Left ventricle myocardium superior (tissue), 1 donor: ENCODE measurements at regions not wholly inside any gene's neighbourhood (a gene's known extent, or its start where the extent isn't known, plus 50 kb on each side); places are given as distances from the start of the nearest gene placed in this dataset.
"Not testable (repeated sequence)": the region's sequence is repeated elsewhere in the genome, so short reads cannot be mapped to it uniquely, and the experiment has no call there.

Experiments used
- ATAC-seq: fragments of 200-7000 bp; cut with Tn5 transposase; one replicate; pipeline ENCODE4 v1.9.1; 2020; ENCODE audit warnings: mild to moderate bottlenecking, moderate library complexity
- DNase-seq: peaks from one replicate; pipeline ENCODE4 v3.0.0-alpha.2; 2020
- intact Hi-C: fragments of 100-400 bp; cut with micrococcal nuclease; formaldehyde crosslinking; loops from one replicate; pipeline ENCODE4 v1.11.0; 2022
- donor health status: DM: no; HTN: yes; CAD: no; lungs with severe emphysema.

GRCh38 chr10:18735711-18736110 is 76.5 kb downstream of the ARL5B start:
- no peak for DNase-seq
- intact Hi-C loops, result loop anchor here (5.0 kb wide), 1 partner anchor 487 kb away; no protein-coding TSS in a partner anchor
- no peak for ATAC-seq

DNA sequence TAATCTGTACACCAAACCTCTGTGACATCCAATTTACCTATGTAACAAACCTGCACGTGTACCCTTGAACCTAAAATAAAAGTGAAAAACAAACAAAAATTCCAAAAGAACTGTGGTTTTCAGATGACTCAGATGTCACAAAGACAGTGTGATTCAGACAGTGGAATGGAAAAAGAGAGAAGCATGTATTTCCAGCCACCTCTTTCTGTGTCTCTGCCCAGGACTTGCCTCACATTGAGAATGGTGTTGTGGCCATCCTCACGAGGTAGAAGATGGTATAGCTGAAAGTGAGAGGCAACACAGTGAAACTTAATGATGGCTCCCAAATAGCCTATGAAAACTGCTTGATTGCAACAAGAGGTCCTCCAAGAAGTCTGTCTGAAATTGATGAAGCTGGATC is 78.0 kb downstream of the ARL5B start:
- DNase-seq (no peak), ATAC-seq (no peak)
- intact Hi-C loops, result loop anchor here (5.0 kb wide), 1 partner anchor 485 kb away; no protein-coding TSS in a partner anchor

- intact Hi-C loops, result loop anchor here (5.0 kb wide), 1 partner anchor 484 kb away; no protein-coding TSS in a partner anchor
- no peak for ATAC-seq
- no peak for DNase-seq
Measured at GRCh38 chr10:18737841-18738240, 78.6 kb downstream of the ARL5B start.

- ATAC-seq, result no peak
- intact Hi-C loops, result loop anchor here (5.0 kb wide), 1 partner anchor 483 kb away; no protein-coding TSS in a partner anchor
- no peak for DNase-seq
Measured at GRCh38 chr10:18738835-18739234, 79.6 kb downstream of the ARL5B start.

GRCh38 chr10:18743926-18744325 is 84.7 kb downstream of the ARL5B start:
- DNase-seq (no peak), ATAC-seq (no peak)
- intact Hi-C loops, result no loop called here

- DNase-seq, result no peak
- ATAC-seq, result no peak
- intact Hi-C loops, result no loop called here
Measured at GRCh38 chr10:18753312-18753895, 94.2 kb downstream of the ARL5B start.

GRCh38 chr10:18759575-18759974 is 100.3 kb downstream of the ARL5B start:
- ATAC-seq (no peak), DNase-seq (no peak)
- intact Hi-C loops, result no loop called here

GRCh38 chr10:18760836-18761235 is 101.6 kb downstream of the ARL5B start:
- no peak for ATAC-seq
- intact Hi-C loops, result no loop called here
- no peak for DNase-seq

- intact Hi-C loops, result no loop called here
- DNase-seq, result no peak
Measured at GRCh38 chr10:18767981-18768380, 108.8 kb downstream of the ARL5B start.

GRCh38 chr10:18773180-18773579 is 113.9 kb downstream of the ARL5B start:
- DNase-seq (no peak), ATAC-seq (no peak)
- intact Hi-C loops, result no loop called here

More at GRCh38 chr10:18767981-18768380, 108.8 kb downstream of the ARL5B start:
- no peak for ATAC-seq

GRCh38 chr10:18777258-18777657 is 118.0 kb downstream of the ARL5B start:
- DNase-seq (no peak), ATAC-seq (no peak)
- intact Hi-C loops, result no loop called here

DNA sequence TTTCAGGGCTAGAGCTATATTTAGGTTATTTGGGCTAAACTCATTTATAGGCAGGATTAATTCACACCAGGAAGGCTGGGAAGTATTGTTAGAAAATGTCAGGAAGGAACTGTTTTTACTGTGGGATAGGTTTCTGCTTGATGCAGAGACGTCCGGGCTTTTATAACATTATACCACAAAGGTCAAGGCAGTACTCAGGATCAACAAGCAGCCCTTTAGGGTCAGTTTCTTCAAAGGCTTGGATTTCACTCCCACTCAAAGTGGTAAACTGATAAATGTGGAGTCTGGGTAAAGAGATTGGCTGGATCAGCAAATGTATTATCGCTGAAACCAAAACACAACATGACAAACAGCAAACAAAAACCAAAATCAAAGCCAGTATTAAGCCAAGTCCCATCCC is 127.2 kb downstream of the ARL5B start:
- DNase-seq (no peak), ATAC-seq (no peak)
- intact Hi-C loops, result no loop called here

GRCh38 chr10:18793951-18794350 is 134.7 kb downstream of the ARL5B start:
- intact Hi-C loops, result no loop called here
- ATAC-seq (no peak), DNase-seq (no peak)

DNA sequence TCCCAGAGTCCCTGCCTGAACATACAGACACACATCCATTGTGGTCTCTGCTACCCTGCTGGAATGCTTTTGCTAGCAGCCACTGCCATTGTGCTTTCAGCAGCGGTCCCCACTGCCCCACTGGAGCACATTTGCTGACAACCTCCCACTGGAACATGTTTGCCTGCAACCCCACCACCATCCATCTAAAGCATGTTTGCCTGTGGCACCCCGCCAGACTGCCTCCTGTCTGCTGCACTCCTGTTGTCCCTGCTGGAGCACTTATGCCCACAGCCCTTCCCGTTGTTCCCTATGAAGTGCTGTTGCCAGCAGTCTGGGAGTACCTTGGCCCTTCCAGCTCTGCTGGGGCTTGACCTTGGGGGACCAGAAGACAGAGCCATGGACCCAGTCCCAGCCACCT is 136.3 kb downstream of the ARL5B start:
- DNase-seq, result no peak
- ATAC-seq, result no peak

GRCh38 chr10:18797286-18797685 is 138.1 kb downstream of the ARL5B start:
- ATAC-seq, result no peak
- intact Hi-C loops, result no loop called here
- DNase-seq, result no peak

More for the DNA sequence above, 136.3 kb downstream of the ARL5B start:
- intact Hi-C loops, result no loop called here

DNA sequence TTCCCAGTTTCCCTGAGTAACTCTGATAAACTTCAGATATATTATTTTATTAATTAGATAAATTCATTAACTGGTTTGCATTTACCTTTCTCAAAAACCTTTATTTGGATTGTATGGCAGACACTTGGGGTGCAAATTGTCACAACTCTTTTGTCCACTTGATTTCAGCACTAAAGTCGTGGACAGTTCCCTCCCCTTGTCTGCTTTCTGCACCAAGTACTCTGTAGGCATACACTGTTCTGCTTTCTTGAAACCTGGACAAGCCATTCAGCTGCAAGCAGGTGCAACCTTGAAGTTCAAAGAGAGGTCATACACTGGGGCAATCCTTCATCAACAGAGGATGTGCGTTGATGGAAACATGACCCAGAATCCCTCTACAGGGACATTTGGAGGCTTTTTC is 162.9 kb downstream of the ARL5B start:
- DNase-seq, result no peak
- intact Hi-C loops, result no loop called here
- ATAC-seq, result no peak

DNA sequence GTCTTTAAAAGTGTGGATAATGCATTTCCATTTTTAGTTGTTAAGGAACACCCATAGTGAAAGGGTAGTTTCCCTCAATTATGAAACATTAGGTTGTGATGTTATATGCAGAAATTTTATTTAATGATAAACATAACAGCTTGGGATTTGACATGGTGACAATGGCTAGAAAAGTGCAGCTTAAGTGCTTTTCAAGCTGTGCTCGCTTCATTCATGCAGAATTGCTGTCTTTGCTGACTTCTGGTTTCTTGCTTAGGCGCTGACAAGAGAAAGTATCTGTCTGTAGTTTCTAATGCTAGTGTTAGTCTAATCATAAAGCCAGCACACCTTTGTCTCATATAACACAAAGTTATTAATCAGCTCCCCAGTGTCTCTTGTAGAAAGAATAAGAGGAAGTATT is 170.0 kb downstream of the ARL5B start:
- ATAC-seq, result no peak
- intact Hi-C loops, result no loop called here
- no peak for DNase-seq

DNA sequence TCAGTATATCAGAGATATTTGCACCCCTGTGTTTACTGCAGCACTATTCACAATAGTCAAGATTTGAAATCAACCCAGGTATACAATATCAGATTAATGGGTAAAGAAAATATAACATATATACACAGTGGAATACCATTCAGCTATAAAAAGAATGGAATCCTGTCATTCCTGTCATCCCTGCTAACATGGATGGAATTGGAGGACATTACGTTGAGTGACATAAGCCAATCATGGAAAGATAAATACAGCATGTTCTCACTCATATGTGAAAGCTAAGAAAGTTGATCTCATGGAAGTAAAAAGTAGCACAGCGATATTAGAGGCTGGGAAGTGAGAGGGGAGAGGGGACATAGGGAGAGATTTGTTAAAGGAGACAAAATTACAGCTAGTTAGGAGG is 171.0 kb downstream of the ARL5B start:
- DNase-seq (no peak), ATAC-seq (no peak)
- intact Hi-C loops, result no loop called here

GRCh38 chr10:18856623-18857022 is 192.0 kb upstream of the MALRD1 start:
- intact Hi-C loops, ATAC-seq, DNase-seq: not testable (repeated sequence)

DNA sequence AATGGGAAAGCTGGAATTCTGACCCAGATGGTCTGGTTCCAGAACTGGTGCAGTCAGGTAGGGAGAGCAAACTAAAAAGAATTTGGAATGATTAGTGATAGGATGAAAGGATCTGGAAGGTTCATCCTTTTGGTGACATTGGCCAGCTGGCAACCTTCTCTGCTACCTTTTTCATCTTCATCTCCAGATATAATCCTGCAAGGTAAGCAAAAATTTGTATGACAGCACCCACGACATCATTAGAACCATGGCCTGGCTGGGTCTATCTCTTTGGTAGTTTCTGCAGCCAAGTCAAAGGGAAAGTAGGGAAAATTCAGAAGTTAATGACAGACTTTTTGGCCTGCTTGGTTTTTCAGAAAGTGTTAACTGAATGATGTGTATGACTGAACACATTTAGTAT is 188.9 kb upstream of the MALRD1 start:
- no peak for ATAC-seq
- DNase-seq, result no peak
- intact Hi-C loops, result no loop called here

DNA sequence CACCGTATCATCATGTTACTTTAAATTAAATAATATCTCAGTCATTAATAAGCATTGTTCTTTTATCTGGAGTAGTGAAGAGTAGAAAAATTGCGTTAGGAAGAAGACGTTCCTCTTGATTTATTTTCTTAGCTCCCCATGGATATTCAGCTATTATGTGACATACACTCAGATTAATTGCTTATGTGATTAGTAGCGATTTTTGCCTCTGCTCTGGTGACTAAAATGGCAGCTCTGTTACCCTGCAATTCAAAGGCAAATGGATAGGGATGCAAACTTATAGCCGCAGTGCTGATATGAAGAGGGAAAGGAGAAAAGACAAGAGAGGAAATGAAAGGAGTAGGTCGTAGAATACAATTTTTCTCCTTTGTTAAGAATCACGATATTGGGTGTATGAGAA is 188.4 kb upstream of the MALRD1 start:
- DNase-seq, result no peak
- intact Hi-C loops, result no loop called here
- ATAC-seq, result no peak
